Non-pigmented ciliary epithelial cell (primary cell): ENCODE measurements at regions not wholly inside any gene's neighbourhood (a gene's known extent, or its start where the extent isn't known, plus 50 kb on each side); places are given as distances from the start of the nearest gene placed in this dataset.

Experiments used
- DNase-seq: peaks from one replicate; pipeline ENCODE4 v3.0.0-alpha.2; 2010; ENCODE audit warnings: low read depth

GRCh38 chr6:134866563-134866962 is 83.3 kb downstream of the ALDH8A1 start:
- no peak for DNase-seq

- DNase-seq, result no peak
Measured at GRCh38 chr6:134864558-134864957, 85.3 kb downstream of the ALDH8A1 start.

- DNase-seq, result no peak
Measured at GRCh38 chr6:134863763-134864510, 86.0 kb downstream of the ALDH8A1 start.

GRCh38 chr6:134854366-134854765 is 95.5 kb downstream of the ALDH8A1 start:
- no peak for DNase-seq

GRCh38 chr6:134853111-134854055 is 96.5 kb downstream of the ALDH8A1 start:
- DNase-seq, result no peak

GRCh38 chr6:134851548-134851947 is 98.4 kb downstream of the ALDH8A1 start:
- no peak for DNase-seq

GRCh38 chr6:134850721-134851305 is 99.1 kb downstream of the ALDH8A1 start:
- no peak for DNase-seq

- DNase-seq, result no peak
Measured at GRCh38 chr6:134849920-134850447, 99.9 kb downstream of the ALDH8A1 start.

GRCh38 chr6:134848076-134848475 is 101.8 kb downstream of the ALDH8A1 start:
- no peak for DNase-seq

- no peak for DNase-seq
Measured at GRCh38 chr6:134846865-134847264, 103.0 kb downstream of the ALDH8A1 start.

- DNase-seq, result no peak
Measured at GRCh38 chr6:134846031-134846430, 103.9 kb downstream of the ALDH8A1 start.

GRCh38 chr6:134844120-134844519 is 105.8 kb downstream of the ALDH8A1 start:
- no peak for DNase-seq

- no peak for DNase-seq
Measured at GRCh38 chr6:134840086-134840867, 109.6 kb downstream of the ALDH8A1 start.

- no peak for DNase-seq
Measured at GRCh38 chr6:134835993-134836392, 113.9 kb downstream of the ALDH8A1 start.

- DNase-seq, result no peak
Measured at GRCh38 chr6:134830940-134831339, 119.0 kb downstream of the ALDH8A1 start.

GRCh38 chr6:134830194-134830593 is 119.7 kb downstream of the ALDH8A1 start:
- DNase-seq, result no peak

- no peak for DNase-seq
Measured at GRCh38 chr6:134828641-134829040, 121.3 kb downstream of the ALDH8A1 start.

- DNase-seq, result no peak
Measured at GRCh38 chr6:134826889-134827737, 122.8 kb downstream of the ALDH8A1 start.

- DNase-seq, result no peak
Measured at GRCh38 chr6:134823710-134824034, 126.2 kb downstream of the ALDH8A1 start.

- peak; percentile 67 for DNase-seq
Measured at GRCh38 chr6:134822920-134823709, 126.8 kb downstream of the ALDH8A1 start.
